HG02852 (cell line): ENCODE measurements at regions not wholly inside any gene's neighbourhood (a gene's known extent, or its start where the extent isn't known, plus 50 kb on each side); places are given as distances from the start of the nearest gene placed in this dataset.

ENCODE experiments used
- ATAC-seq: cut with Tn5 transposase; IDR thresholded peaks from one replicate; pipeline ENCODE4 v1.9.1; 2021; ENCODE audit warnings: mild to moderate bottlenecking, moderate library complexity; ENCODE audit not compliant: unreplicated experiment

- ATAC-seq = peak; percentile 67
These were observed 207.1 kb downstream of the NFATC2 start for GRCh38 chr20:51335329-51335841.

- ATAC-seq = no peak
These were observed 207.9 kb downstream of the NFATC2 start for GRCh38 chr20:51334609-51335008.

- no peak for ATAC-seq
These were observed 208.5 kb downstream of the NFATC2 start for GRCh38 chr20:51333971-51334370.

DNA sequence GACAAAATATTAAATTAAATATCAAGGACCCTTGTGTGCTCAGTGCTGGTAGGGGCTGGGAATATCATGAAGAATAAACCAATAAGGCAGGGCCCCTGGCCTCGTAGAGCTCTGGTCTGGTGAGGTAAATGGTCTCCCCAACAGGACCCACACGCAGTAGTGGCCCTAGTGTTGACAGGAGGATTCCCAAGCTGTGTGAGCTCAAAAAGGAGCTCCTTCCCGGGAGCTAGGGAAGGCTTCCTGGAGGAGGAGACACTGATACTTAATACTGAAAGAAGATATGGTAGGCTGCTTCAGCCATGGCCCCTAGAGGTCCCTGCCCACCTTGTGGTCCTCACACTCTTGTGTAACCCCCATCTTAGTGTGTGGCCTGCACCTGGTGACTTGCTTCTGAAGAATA, 209.1 kb downstream of the NFATC2 start:
- no peak for ATAC-seq

GRCh38 chr20:51331481-51331880, 211.0 kb downstream of the NFATC2 start:
- ATAC-seq = no peak

DNA sequence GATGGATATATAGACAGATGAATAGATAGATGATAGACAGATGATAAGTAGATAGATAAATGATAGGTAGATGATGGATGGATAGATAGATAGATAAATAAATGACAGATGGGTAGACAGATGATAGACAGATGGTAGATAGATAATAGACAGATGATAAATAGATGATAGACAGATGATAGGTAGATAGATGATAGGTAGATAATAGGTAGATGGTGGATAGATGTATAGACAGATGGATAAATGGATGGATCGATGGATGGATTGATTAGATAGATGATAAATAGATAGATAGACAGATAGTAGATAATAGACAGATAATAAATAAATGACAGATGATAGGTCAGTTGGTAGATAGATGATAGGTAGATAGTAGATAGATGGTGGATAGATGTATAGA, 212.7 kb downstream of the NFATC2 start:
- ATAC-seq = no peak

GRCh38 chr20:51327251-51327841, 215.2 kb downstream of the NFATC2 start:
- ATAC-seq = no peak

DNA sequence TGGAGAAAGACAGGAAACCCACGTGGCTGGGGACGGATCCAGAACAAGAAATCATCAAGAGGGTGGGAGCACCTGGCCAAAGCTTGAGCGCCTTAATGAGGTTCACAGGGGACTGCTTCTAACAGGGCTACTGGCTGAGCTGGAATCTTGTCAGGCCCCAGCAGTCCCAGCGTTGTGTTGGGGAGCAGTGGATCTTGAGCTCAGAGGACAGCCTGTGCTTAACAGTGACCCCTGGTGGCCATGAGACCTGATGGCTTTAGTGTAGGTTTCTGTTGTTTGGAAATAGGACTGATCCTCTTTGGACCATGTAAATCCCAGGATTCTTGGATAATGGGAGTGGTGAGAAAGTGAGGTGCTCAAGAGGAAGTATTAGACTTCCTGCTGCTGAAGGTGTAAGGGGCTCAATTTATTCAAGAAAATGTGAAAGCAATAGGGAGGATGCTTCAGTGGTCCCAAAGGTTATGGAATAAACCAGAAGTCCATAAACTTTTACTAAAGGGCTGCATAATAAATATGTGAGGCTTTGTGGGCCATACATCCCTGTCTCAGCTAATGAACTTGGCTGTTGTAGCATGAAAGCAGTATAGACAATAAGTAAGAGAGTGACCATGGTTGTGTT, 216.2 kb downstream of the NFATC2 start:
- ATAC-seq = no peak

GRCh38 chr20:51322164-51322707, 220.3 kb downstream of the NFATC2 start:
- no peak for ATAC-seq

- no peak for ATAC-seq
These were observed 221.0 kb downstream of the NFATC2 start for GRCh38 chr20:51321343-51322163.

DNA sequence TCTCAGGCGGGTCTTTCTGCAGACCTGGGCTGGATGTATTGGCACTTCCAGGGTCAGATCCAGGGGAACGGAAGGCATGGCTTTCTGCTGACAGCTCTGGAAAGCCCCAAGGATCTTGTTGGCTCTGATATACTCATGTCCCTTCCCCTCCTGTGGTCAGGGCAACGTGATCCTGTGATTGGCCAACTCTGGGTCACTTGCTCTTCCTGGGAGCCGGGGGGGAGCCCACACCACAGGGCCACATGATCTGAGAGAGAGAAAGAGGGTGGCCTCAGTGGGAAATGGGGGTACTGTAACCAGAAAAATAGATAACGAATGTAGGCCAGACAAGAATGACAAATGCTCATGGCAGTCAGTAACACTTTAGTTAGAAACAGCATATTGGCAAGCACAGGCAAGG, 223.0 kb downstream of the NFATC2 start:
- ATAC-seq = no peak

DNA sequence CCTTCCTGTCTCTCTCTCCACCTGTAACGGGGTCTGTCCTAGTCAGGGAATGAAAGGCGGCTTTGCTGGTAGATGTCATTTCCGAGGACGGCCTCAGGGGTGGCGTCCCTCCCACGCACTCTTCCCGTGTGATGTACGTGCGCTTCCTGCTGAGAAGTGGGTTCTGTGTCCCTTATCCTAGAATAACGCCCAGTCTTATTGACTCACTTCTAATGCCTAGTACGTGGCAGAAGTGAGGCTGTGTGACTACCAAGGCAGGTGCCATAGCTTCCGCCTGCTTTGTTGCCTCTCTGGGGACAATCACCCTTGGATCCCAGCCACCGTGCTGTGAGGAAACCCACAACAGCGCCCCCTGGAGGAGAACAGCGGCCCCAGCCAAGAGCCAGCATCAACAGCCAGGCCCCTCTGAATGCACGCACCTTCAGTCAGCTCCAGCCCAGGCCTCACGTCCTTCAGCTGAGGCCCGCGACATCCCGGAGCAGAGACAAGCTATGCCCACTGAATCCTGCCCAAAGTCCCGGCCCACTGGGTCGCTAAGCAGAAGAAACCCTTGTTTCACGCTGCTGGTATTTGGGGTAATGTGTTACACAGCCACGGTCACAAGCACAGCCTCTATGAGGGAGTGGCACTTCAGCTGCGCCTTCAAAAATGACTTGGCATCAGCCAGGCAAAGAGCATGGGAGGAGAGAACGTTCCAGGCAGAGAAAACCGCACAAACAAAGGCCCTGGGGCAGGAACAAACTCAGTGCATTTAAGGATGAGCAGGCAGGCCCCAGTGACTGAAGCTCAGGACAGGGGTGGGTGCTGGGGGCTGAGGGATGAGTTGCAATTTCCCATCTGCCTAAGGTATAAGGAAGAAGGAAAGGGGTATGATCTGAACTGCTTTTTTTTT, 224.2 kb downstream of the NFATC2 start:
- no peak for ATAC-seq

DNA sequence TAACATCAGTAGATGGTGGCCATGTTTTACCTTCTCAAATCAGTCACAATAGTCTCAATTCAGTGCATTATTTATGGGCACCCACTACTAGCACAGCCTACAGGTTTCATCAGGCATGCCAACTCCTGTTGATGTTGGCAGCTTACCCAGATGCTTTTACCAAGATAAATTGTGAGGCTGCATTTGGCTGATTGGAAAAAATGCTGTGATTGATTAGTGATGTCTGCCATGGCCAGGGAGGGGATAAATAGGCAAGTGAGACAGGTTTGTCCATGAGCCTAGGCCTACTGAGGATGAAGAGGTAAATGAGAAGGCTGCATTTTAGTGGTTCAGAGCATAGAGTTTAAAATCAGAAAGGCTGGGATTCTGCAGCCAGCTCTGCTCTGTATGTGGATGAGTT, 227.1 kb downstream of the NFATC2 start:
- ATAC-seq = no peak

- ATAC-seq = no peak
These were observed 229.1 kb downstream of the NFATC2 start for GRCh38 chr20:51313358-51313827.

DNA sequence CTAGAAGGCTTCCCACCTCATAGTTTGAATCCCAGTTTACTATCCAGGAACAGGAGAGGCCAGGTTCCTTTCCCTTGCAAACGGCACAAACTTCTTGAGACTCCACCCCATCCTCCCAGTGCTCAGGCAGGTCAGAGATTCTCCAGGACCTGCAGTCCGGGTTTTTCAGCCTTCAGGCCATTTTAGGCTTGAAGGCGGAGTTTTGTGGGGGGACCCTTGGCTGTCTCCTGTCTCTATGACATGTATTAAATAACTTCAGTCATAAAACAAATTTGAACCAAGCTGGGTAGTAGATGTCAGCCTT, 230.1 kb downstream of the NFATC2 start:
- no peak for ATAC-seq

- ATAC-seq = no peak
These were observed 230.7 kb downstream of the NFATC2 start for GRCh38 chr20:51311636-51312479.

- ATAC-seq = no peak
These were observed 232.3 kb downstream of the NFATC2 start for GRCh38 chr20:51310216-51310615.

GRCh38 chr20:51309128-51309527, 233.4 kb downstream of the NFATC2 start:
- no peak for ATAC-seq

GRCh38 chr20:51306521-51307358, 235.8 kb downstream of the NFATC2 start:
- peak; percentile 64 for ATAC-seq
